Osteocyte (in vitro differentiated cells): ENCODE measurements at regions not wholly inside any gene's neighbourhood (a gene's known extent, or its start where the extent isn't known, plus 50 kb on each side); places are given as distances from the start of the nearest gene placed in this dataset.

Experiments used
- DNase-seq: peaks from one replicate; pipeline ENCODE4 v3.0.0; 2021; ENCODE audit warnings: mixed read lengths; ENCODE audit not compliant: unreplicated experiment; ENCODE audit errors: extremely low spot score
- H3K27ac Mint-ChIP-seq: one replicate; pipeline ENCODE4 v1.8.0; 2021; ENCODE audit warnings: mild to moderate bottlenecking, mixed read lengths; ENCODE audit not compliant: unreplicated experiment
- H3K27me3 Mint-ChIP-seq: one replicate; pipeline ENCODE4 v1.8.0; 2021; ENCODE audit warnings: mixed read lengths; ENCODE audit not compliant: unreplicated experiment
- H3K36me3 Mint-ChIP-seq: one replicate; pipeline ENCODE4 v1.8.0; 2021; ENCODE audit warnings: mixed read lengths; ENCODE audit not compliant: unreplicated experiment
- H3K4me1 Mint-ChIP-seq: one replicate; pipeline ENCODE4 v1.8.0; 2021; ENCODE audit warnings: mixed read lengths; ENCODE audit not compliant: unreplicated experiment
- H3K4me3 Mint-ChIP-seq: one replicate; pipeline ENCODE4 v1.8.0; 2021; ENCODE audit warnings: mild to moderate bottlenecking, moderate library complexity, mixed read lengths; ENCODE audit not compliant: unreplicated experiment
- H3K9me3 Mint-ChIP-seq: one replicate; pipeline ENCODE4 v1.8.0; 2021; ENCODE audit warnings: mixed read lengths; ENCODE audit not compliant: unreplicated experiment
- CTCF ChIP-seq: fragments of 200-600 bp; sonication (generic); IDR thresholded peaks from 2 replicates; pipeline ENCODE4 v1.5.0; 2021; ENCODE audit warnings: antibody characterized with exemption, mild to moderate bottlenecking, moderate library complexity

GRCh38 chr18:78072375-78072774, 822.7 kb downstream of the GALR1 start:
- peaks cover 23% of the 10 kb centered on the region for H3K9me3 Mint-ChIP-seq
- H3K4me1 Mint-ChIP-seq, result no peaks in the 10 kb centered on the region
- no peak for DNase-seq
- no peaks in the 10 kb centered on the region for H3K27me3 Mint-ChIP-seq
- H3K4me3 Mint-ChIP-seq, result no peak overlapping the region
- no peak for TF ChIP-seq CTCF
- no peak overlapping the region for H3K27ac Mint-ChIP-seq
- no peaks in the 10 kb centered on the region for H3K36me3 Mint-ChIP-seq

- Mint-ChIP-seq H3K27ac (no peak overlapping the region), H3K4me1 (no peaks in the 10 kb centered on the region), H3K36me3 (no peaks in the 10 kb centered on the region), H3K27me3 (no peaks in the 10 kb centered on the region), H3K4me3 (no peak overlapping the region), H3K9me3 (peaks cover 21% of the 10 kb centered on the region)
- DNase-seq, result no peak
- no peak for TF ChIP-seq CTCF
Observed at GRCh38 chr18:78073275-78073674, 823.6 kb downstream of the GALR1 start.

- Mint-ChIP-seq H3K36me3 (no peaks in the 10 kb centered on the region), H3K4me1 (no peaks in the 10 kb centered on the region), H3K9me3 (peaks cover 12% of the 10 kb centered on the region), H3K4me3 (no peak overlapping the region), H3K27ac (no peak overlapping the region), H3K27me3 (no peaks in the 10 kb centered on the region)
- TF ChIP-seq CTCF, result no peak
- DNase-seq, result no peak
Observed at GRCh38 chr18:78074400-78075020, 824.9 kb downstream of the GALR1 start.

DNA sequence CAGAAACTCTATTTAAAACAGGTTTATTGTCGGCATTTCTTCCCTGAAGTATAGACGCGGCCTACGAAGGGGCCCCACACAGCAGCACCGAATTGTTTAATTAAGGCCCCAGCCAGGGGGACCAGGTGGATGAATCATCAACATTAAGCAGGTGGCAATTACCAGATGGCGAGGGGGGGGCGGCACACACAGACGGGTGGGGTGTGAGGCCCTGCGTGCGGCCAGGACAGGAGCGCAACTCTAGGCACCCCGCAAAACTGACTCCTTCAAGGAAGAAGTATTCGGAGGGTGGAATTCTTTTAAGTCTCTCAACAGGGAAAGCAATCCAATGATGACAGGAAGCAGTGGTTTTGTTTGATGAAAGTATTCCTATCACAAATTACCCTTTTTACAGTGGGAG, 830.4 kb downstream of the GALR1 start:
- Mint-ChIP-seq H3K27me3 (no peaks in the 10 kb centered on the region), H3K36me3 (no peaks in the 10 kb centered on the region), H3K9me3 (peaks cover 30% of the 10 kb centered on the region), H3K4me3 (no peak overlapping the region), H3K27ac (no peak overlapping the region), H3K4me1 (no peaks in the 10 kb centered on the region)
- no peak for DNase-seq
- no peak for TF ChIP-seq CTCF

- H3K27ac Mint-ChIP-seq, result no peak overlapping the region
- no peak for TF ChIP-seq CTCF
- no peaks in the 10 kb centered on the region for H3K4me1 Mint-ChIP-seq
- H3K27me3 Mint-ChIP-seq, result no peaks in the 10 kb centered on the region
- peaks cover 34% of the 10 kb centered on the region for H3K9me3 Mint-ChIP-seq
- no peak overlapping the region for H3K4me3 Mint-ChIP-seq
- DNase-seq, result no peak
- no peaks in the 10 kb centered on the region for H3K36me3 Mint-ChIP-seq
Observed at GRCh38 chr18:78080761-78081160, 831.1 kb downstream of the GALR1 start.
